ENCODE measurements at regions not wholly inside any gene's neighbourhood (a gene's known extent, or its start where the extent isn't known, plus 50 kb on each side); places are given as distances from the start of the nearest gene placed in this dataset.

DNA sequence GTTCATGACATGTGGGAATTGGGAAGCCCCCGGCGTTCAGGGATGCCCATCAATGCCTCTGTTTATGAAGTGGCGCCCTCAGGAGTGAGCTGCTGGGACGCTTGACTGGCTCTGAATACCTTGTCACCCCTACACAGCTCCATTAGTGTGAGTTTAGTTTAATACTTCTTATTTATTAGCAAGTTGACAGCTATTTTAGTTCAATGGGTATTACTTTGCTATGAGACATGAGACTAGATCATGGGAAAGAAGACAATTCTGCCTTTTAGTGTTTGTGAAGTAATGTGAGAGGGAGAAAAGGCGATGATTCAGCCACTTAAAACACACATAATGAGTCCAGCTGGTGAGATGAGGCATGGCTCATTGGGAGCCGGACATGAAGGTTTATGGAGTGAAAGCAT lies 678.5 kb downstream of the NR2F2 start (continued):
- no peak for TF ChIP-seq SMAD3 (CRISPR knock-in tag; IDR thresholded peaks at IDR 0.05; ENCODE audit: borderline replicate concordance)
- TF ChIP-seq ZNF317 (CRISPR knock-in tag; IDR thresholded peaks at IDR 0.05; ENCODE audit: borderline replicate concordance, low read depth), result no peak
- no peak for TF ChIP-seq RORB (CRISPR knock-in tag; IDR thresholded peaks at IDR 0.05)
- no peak for TF ChIP-seq JAZF1 (CRISPR knock-in tag; IDR thresholded peaks at IDR 0.05)
- no peak for TF ChIP-seq JUN (CRISPR knock-in tag; IDR thresholded peaks at IDR 0.05)

DNA sequence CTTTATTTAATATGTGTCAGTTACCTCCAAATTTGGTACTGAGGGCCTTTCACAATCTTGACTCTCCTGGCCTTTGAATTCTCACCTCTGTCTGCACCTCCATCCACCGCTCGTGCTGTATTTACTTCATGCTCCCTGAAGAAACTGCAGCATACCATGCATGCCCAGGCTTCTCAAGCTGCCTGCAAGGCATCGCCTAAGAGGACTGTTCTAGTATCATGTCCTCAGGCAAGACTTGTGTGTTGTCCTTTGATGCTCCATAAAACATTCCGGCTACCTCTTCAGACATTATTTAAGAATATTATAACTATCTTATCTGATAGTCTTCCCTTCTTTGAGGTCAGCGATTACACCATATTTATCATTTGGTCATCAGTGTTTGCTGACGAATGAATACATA lies 682.5 kb downstream of the NR2F2 start:
- 0 out of 2 replicates have a peak, but pooled peaks have one; percentile 22 for ATAC-seq
- peaks cover 38% of the 10 kb centered on the region for H3K27me3 Mint-ChIP-seq (ENCODE audit: low read depth)
- no peak for TF ChIP-seq MAX (CRISPR knock-in tag; IDR thresholded peaks at IDR 0.05)
- no peak for TF ChIP-seq ZNF317 (CRISPR knock-in tag; IDR thresholded peaks at IDR 0.05; ENCODE audit: borderline replicate concordance, low read depth)
- no peak for TF ChIP-seq EMX1 (CRISPR knock-in tag; IDR thresholded peaks at IDR 0.05)
- no peak for TF ChIP-seq FOXJ3 (CRISPR knock-in tag; IDR thresholded peaks at IDR 0.05; ENCODE audit: borderline replicate concordance)
- TF ChIP-seq FOXP4 (CRISPR knock-in tag; IDR thresholded peaks at IDR 0.05), result no peak
- no peak for TF ChIP-seq CBFB (CRISPR knock-in tag; IDR thresholded peaks at IDR 0.05; ENCODE audit: low read depth)
- no peak for TF ChIP-seq NFE2L1 (CRISPR knock-in tag; IDR thresholded peaks at IDR 0.05)
- TF ChIP-seq IRF1 (CRISPR knock-in tag; IDR thresholded peaks at IDR 0.05), result no peak
- TF ChIP-seq, protein P1, sequence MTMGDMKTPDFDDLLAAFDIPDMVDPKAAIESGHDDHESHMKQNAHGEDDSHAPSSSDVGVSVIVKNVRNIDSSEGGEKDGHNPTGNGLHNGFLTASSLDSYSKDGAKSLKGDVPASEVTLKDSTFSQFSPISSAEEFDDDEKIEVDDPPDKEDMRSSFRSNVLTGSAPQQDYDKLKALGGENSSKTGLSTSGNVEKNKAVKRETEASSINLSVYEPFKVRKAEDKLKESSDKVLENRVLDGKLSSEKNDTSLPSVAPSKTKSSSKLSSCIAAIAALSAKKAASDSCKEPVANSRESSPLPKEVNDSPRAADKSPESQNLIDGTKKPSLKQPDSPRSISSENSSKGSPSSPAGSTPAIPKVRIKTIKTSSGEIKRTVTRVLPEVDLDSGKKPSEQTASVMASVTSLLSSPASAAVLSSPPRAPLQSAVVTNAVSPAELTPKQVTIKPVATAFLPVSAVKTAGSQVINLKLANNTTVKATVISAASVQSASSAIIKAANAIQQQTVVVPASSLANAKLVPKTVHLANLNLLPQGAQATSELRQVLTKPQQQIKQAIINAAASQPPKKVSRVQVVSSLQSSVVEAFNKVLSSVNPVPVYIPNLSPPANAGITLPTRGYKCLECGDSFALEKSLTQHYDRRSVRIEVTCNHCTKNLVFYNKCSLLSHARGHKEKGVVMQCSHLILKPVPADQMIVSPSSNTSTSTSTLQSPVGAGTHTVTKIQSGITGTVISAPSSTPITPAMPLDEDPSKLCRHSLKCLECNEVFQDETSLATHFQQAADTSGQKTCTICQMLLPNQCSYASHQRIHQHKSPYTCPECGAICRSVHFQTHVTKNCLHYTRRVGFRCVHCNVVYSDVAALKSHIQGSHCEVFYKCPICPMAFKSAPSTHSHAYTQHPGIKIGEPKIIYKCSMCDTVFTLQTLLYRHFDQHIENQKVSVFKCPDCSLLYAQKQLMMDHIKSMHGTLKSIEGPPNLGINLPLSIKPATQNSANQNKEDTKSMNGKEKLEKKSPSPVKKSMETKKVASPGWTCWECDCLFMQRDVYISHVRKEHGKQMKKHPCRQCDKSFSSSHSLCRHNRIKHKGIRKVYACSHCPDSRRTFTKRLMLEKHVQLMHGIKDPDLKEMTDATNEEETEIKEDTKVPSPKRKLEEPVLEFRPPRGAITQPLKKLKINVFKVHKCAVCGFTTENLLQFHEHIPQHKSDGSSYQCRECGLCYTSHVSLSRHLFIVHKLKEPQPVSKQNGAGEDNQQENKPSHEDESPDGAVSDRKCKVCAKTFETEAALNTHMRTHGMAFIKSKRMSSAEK (CRISPR knock-in tag; IDR thresholded peaks at IDR 0.05; ENCODE audit: borderline replicate concordance), result no peak
- no peak for TF ChIP-seq ZNF423 (CRISPR knock-in tag; IDR thresholded peaks at IDR 0.05)
- TF ChIP-seq, protein P2, sequence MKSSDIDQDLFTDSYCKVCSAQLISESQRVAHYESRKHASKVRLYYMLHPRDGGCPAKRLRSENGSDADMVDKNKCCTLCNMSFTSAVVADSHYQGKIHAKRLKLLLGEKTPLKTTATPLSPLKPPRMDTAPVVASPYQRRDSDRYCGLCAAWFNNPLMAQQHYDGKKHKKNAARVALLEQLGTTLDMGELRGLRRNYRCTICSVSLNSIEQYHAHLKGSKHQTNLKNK (CRISPR knock-in tag; IDR thresholded peaks at IDR 0.05), result no peak
- no peak for TF ChIP-seq ESRRA (CRISPR knock-in tag; IDR thresholded peaks at IDR 0.05; ENCODE audit: borderline replicate concordance)
- TF ChIP-seq, protein P3, sequence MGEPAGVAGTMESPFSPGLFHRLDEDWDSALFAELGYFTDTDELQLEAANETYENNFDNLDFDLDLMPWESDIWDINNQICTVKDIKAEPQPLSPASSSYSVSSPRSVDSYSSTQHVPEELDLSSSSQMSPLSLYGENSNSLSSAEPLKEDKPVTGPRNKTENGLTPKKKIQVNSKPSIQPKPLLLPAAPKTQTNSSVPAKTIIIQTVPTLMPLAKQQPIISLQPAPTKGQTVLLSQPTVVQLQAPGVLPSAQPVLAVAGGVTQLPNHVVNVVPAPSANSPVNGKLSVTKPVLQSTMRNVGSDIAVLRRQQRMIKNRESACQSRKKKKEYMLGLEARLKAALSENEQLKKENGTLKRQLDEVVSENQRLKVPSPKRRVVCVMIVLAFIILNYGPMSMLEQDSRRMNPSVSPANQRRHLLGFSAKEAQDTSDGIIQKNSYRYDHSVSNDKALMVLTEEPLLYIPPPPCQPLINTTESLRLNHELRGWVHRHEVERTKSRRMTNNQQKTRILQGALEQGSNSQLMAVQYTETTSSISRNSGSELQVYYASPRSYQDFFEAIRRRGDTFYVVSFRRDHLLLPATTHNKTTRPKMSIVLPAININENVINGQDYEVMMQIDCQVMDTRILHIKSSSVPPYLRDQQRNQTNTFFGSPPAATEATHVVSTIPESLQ (CRISPR knock-in tag; IDR thresholded peaks at IDR 0.05), result no peak
- H3K9me3 Mint-ChIP-seq, result peaks cover 16% of the 10 kb centered on the region
- DNase-seq (ENCODE audit: low spot score), result no peak
- H3K27ac Mint-ChIP-seq, result no peak overlapping the region
- no peak overlapping the region for H3K4me3 Mint-ChIP-seq
- 0 out of 2 replicates have a peak, but pooled peaks cover 3% of the 10 kb centered on the region for H3K36me3 Mint-ChIP-seq
- H3K4me1 Mint-ChIP-seq, result peaks cover 20% of the 10 kb centered on the region
- POLR2A ChIA-PET, result no interaction called here
- CTCF ChIA-PET, result no interaction called here

Data from WTC11 (cell line).